Neural cell (in vitro differentiated cells): ENCODE measurements at regions not wholly inside any gene's neighbourhood (a gene's known extent, or its start where the extent isn't known, plus 50 kb on each side); places are given as distances from the start of the nearest gene placed in this dataset.

Source experiments
- H2AFZ ChIP-seq: fragments of 200-600, 300-800 bp; sonication (generic), shearing (Covaris generic); 2 replicates; pipeline ENCODE4 v1.6.0; 2014; ENCODE audit warnings: low read depth, mild to moderate bottlenecking, antibody characterized with exemption, low read length, moderate library complexity
- H3F3A ChIP-seq: fragments of 200-600 bp; shearing (Covaris generic); 2 replicates; pipeline ENCODE4 v1.6.1; 2016; ENCODE audit warnings: mild to moderate bottlenecking, moderate library complexity, mixed read lengths, antibody characterized with exemption, low read length; ENCODE audit not compliant: insufficient read depth, poor library complexity, severe bottlenecking
- H3K27ac ChIP-seq: fragments of 200-600, 300-800 bp; sonication (generic), shearing (Covaris generic); 2 replicates; pipeline ENCODE4 v1.5.1; 2014; ENCODE audit warnings: mild to moderate bottlenecking, low read length, moderate library complexity
- H3K27me3 ChIP-seq: fragments of 300-800, 200-600 bp; sonication (generic), shearing (Covaris generic); 2 replicates; pipeline ENCODE4 v1.6.0; 2014; ENCODE audit warnings: mild to moderate bottlenecking, low read depth, low read length, moderate library complexity; ENCODE audit not compliant: insufficient read depth
- H3K36me3 ChIP-seq: fragments of 300-800, 200-600 bp; sonication (generic), shearing (Covaris generic); 2 replicates; pipeline ENCODE4 v1.5.1; 2014; ENCODE audit warnings: mild to moderate bottlenecking, antibody characterized with exemption, low read length, moderate library complexity; ENCODE audit not compliant: insufficient read depth
- H3K4me2 ChIP-seq: fragments of 300-800, 200-600 bp; sonication (generic), shearing (Covaris generic); 2 replicates; pipeline ENCODE4 v1.6.0; 2014; ENCODE audit warnings: mild to moderate bottlenecking, low read length
- H3K4me3 ChIP-seq: fragments of 300-800, 200-600 bp; sonication (generic), shearing (Covaris generic); 2 replicates; pipeline ENCODE4 v1.5.1; 2014; ENCODE audit warnings: mild to moderate bottlenecking, low read length, moderate library complexity
- H3K79me2 ChIP-seq: fragments of 200-600 bp; shearing (Covaris generic); replicated peaks from 2 replicates; pipeline ENCODE4 v1.6.0; 2014; ENCODE audit warnings: mild to moderate bottlenecking, low read length, moderate library complexity; ENCODE audit not compliant: insufficient read depth
- H3K9ac ChIP-seq: fragments of 300-800, 200-600 bp; sonication (generic), shearing (Covaris generic); 2 replicates; pipeline ENCODE4 v1.6.1; 2016; ENCODE audit warnings: mild to moderate bottlenecking, low read length, mixed read lengths
- H3K9me2 ChIP-seq: fragments of 200-600 bp; shearing (Covaris generic); 2 replicates; pipeline ENCODE4 v1.6.1; 2016; ENCODE audit warnings: mild to moderate bottlenecking, low read length, mixed read lengths; ENCODE audit not compliant: insufficient read depth
- H3K9me3 ChIP-seq: fragments of 200-600, 300-800 bp; sonication (generic), shearing (Covaris generic); 2 replicates; pipeline ENCODE4 v1.6.1; 2016; ENCODE audit warnings: mild to moderate bottlenecking, mixed run types, low read length, moderate library complexity, mixed read lengths
- H4K20me1 ChIP-seq: fragments of 200-600 bp; shearing (Covaris generic); 2 replicates; pipeline ENCODE4 v1.6.1; 2016; ENCODE audit warnings: mild to moderate bottlenecking, mixed run types; ENCODE audit not compliant: insufficient read depth
- CTCF ChIP-seq: fragments of 450-650 bp; IDR thresholded peaks from 2 replicates; pipeline ENCODE4 v1.5.1; 2014; ENCODE audit warnings: antibody characterized with exemption, mild to moderate bottlenecking, moderate library complexity; ENCODE audit not compliant: poor library complexity, severe bottlenecking
- EP300 ChIP-seq: fragments of 450-650 bp; conservative IDR thresholded peaks from 2 replicates; pipeline ENCODE4 v1.6.1; 2014; ENCODE audit warnings: antibody characterized with exemption, mild to moderate bottlenecking, moderate library complexity; ENCODE audit not compliant: poor library complexity, severe bottlenecking
- EZH2 ChIP-seq: fragments of 200-600, 300-800 bp; shearing (Covaris generic), sonication (generic); IDR thresholded peaks from 2 replicates; pipeline ENCODE4 v1.6.1; 2014; ENCODE audit warnings: antibody characterized with exemption, low read length, borderline replicate concordance, mild to moderate bottlenecking; ENCODE audit not compliant: insufficient read depth, poor library complexity, severe bottlenecking
- MXI1 ChIP-seq: fragments of 450-650 bp; conservative IDR thresholded peaks from 2 replicates; pipeline ENCODE4 v1.6.1; 2014; ENCODE audit warnings: antibody characterized with exemption, mild to moderate bottlenecking; ENCODE audit not compliant: poor library complexity, severe bottlenecking
- POLR2AphosphoS5 ChIP-seq: IDR thresholded peaks from 2 replicates; pipeline ENCODE4 v1.6.1; 2012
- RAD21 ChIP-seq: fragments of 450-650 bp; conservative IDR thresholded peaks from 2 replicates; pipeline ENCODE4 v1.6.1; 2014; ENCODE audit warnings: antibody characterized with exemption, mild to moderate bottlenecking, moderate library complexity
- REST ChIP-seq: IDR thresholded peaks from 2 replicates; pipeline ENCODE4 v1.6.1; 2012; ENCODE audit warnings: borderline replicate concordance
- SMC3 ChIP-seq: fragments of 450-650 bp; conservative IDR thresholded peaks from 2 replicates; pipeline ENCODE4 v1.6.1; 2014; ENCODE audit warnings: antibody characterized with exemption, mild to moderate bottlenecking, moderate library complexity; ENCODE audit not compliant: poor library complexity
- TAF1 ChIP-seq: IDR thresholded peaks from 2 replicates; pipeline ENCODE4 v1.6.1; 2012; ENCODE audit warnings: low read depth

- Histone ChIP-seq H3F3A (no peaks in the 10 kb centered on the region), H3K4me3 (no peak overlapping the region), H3K27me3 (no peaks in the 10 kb centered on the region), H2AFZ (no peak overlapping the region), H4K20me1 (no peaks in the 10 kb centered on the region), H3K27ac (no peak overlapping the region), H3K4me2 (no peak overlapping the region), H3K9me2 (no peaks in the 10 kb centered on the region), H3K9ac (no peak overlapping the region), H3K79me2 (no peaks in the 10 kb centered on the region), H3K9me3 (no peaks in the 10 kb centered on the region), H3K36me3 (no peaks in the 10 kb centered on the region)
- TF ChIP-seq POLR2AphosphoS5 = no peak
- TF ChIP-seq CTCF = no peak
- TF ChIP-seq SMC3 = no peak
- TF ChIP-seq EZH2 = no peak
- TF ChIP-seq RAD21 = no peak
- TF ChIP-seq TAF1 = no peak
- no peak for TF ChIP-seq REST
- no peak for TF ChIP-seq EP300
- no peak for TF ChIP-seq MXI1
Measured at GRCh38 chr6:8159966-8160365, 57.6 kb upstream of the EEF1E1 start.

- Histone ChIP-seq H3K36me3 (no peaks in the 10 kb centered on the region), H3K9me2 (no peaks in the 10 kb centered on the region), H3K4me2 (no peak overlapping the region), H3K27ac (no peak overlapping the region), H3K4me3 (no peak overlapping the region), H3F3A (no peaks in the 10 kb centered on the region), H2AFZ (no peak overlapping the region), H3K79me2 (no peaks in the 10 kb centered on the region), H4K20me1 (no peaks in the 10 kb centered on the region), H3K9me3 (no peaks in the 10 kb centered on the region), H3K27me3 (no peaks in the 10 kb centered on the region), H3K9ac (no peak overlapping the region)
- TF ChIP-seq REST (no peak), TAF1 (no peak), RAD21 (no peak), CTCF (no peak), EP300 (no peak), EZH2 (no peak), MXI1 (no peak), SMC3 (no peak), POLR2AphosphoS5 (no peak)
Measured at GRCh38 chr6:8157839-8158238, 55.5 kb upstream of the EEF1E1 start.
